ENCODE measurements at regions not wholly inside any gene's neighbourhood (a gene's known extent, or its start where the extent isn't known, plus 50 kb on each side); places are given as distances from the start of the nearest gene placed in this dataset.

DNA sequence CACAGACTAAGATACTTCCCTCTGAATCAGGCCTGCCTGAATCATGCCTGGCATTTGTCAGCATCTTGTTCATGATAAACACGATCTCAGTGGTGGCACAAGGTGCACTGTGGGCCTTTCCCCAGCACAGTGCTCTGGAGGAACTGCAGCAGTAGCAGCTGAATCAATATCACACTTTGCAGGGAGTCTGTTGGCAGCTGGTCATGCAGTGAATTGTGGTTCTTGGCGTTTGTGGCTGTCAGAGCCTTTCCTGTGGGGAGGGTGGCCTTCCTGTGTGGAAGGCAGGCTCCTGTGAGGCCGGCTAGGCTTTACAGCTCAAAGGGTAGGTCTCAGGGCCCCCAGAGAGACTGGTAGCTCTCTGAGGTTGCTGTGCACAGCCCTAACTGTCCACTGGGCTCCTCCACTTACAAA is 54.4 kb upstream of the TLE3 start:
- TF ChIP-seq POLR2A (IDR thresholded peaks at IDR 0.05): no peak
- TF ChIP-seq, protein P1, sequence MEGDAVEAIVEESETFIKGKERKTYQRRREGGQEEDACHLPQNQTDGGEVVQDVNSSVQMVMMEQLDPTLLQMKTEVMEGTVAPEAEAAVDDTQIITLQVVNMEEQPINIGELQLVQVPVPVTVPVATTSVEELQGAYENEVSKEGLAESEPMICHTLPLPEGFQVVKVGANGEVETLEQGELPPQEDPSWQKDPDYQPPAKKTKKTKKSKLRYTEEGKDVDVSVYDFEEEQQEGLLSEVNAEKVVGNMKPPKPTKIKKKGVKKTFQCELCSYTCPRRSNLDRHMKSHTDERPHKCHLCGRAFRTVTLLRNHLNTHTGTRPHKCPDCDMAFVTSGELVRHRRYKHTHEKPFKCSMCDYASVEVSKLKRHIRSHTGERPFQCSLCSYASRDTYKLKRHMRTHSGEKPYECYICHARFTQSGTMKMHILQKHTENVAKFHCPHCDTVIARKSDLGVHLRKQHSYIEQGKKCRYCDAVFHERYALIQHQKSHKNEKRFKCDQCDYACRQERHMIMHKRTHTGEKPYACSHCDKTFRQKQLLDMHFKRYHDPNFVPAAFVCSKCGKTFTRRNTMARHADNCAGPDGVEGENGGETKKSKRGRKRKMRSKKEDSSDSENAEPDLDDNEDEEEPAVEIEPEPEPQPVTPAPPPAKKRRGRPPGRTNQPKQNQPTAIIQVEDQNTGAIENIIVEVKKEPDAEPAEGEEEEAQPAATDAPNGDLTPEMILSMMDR (IDR thresholded peaks at IDR 0.05): no peak
